HepG2 (cell line): ENCODE measurements at regions not wholly inside any gene's neighbourhood (a gene's known extent, or its start where the extent isn't known, plus 50 kb on each side); places are given as distances from the start of the nearest gene placed in this dataset.

Experiments
- ATAC-seq: fragments of 200-7000 bp; cut with Tn5 transposase; 3 replicates; pipeline ENCODE4 v1.9.1; 2020; ENCODE audit warnings: mild to moderate bottlenecking, moderate library complexity
- BruUV-seq: library from RNA; stranded (reverse); fragments of 400-500 nt; replicated peaks from 2 replicates; lab custom pipeline; 2021; lab: Mats Ljungman, UMichigan
- CTCF ChIA-PET: fragments of 300-600 bp; formaldehyde crosslinking; extraction: SDS; loops from one replicate; lab custom pipeline; 2021; ENCODE audit warnings: low total read pairs, inconsistent platforms, low intra/inter-chr PET ratio; lab: Yijun Ruan, JAX
- POLR2A ChIA-PET: fragments of 350-600 bp; sonication (Branson Sonifier 250); formaldehyde crosslinking; loops from one replicate; lab custom pipeline; 2020; ENCODE audit warnings: antibody characterized with exemption, inconsistent platforms; lab: Yijun Ruan, JAX
- DNase-seq: peaks from one replicate; pipeline ENCODE4 v3.0.0-alpha.2; 2015; ENCODE audit warnings: low spot score
- FAIRE-seq: peaks from 3 replicates; lab custom pipeline; 2011; peaks lifted over from hg19 to GRCh38; lab: Jason Lieb, UNC
- H2AFZ ChIP-seq: one replicate; pipeline ENCODE4 v1.6.1; 2011; ENCODE audit warnings: low read length, inconsistent platforms
- H3K27ac ChIP-seq: fragments of 300-600 bp; 3 replicates; pipeline ENCODE4 v1.8.0; 2011; ENCODE audit warnings: mixed run types, mild to moderate bottlenecking, mixed read lengths, low read length, inconsistent platforms; ENCODE audit not compliant: insufficient read depth; ENCODE audit errors: extremely low read length
- H3K27me3 ChIP-seq, 2 experiments: fragments of 200-600 bp in 1 of 2; 2 replicates in 1 of 2; 3 replicates in 1 of 2; pipeline versions ENCODE4 v1.6.0 to v1.8.0; 2011; ENCODE audit warnings: low read length in 2 of 2, mild to moderate bottlenecking in 2 of 2, moderate library complexity in 2 of 2, inconsistent platforms in 1 of 2; ENCODE audit not compliant: insufficient read depth in 2 of 2, control insufficient read depth in 1 of 2
- H3K36me3 ChIP-seq, 2 experiments: fragments of 200-600 bp in 1 of 2; replicated peaks in 1 of 2; 2 replicates in 1 of 2; 3 replicates in 1 of 2; pipeline versions ENCODE4 v1.5.1 to v1.8.0; 2011; ENCODE audit warnings: low read length in 2 of 2, inconsistent platforms in 1 of 2; ENCODE audit not compliant: insufficient read depth in 2 of 2, control insufficient read depth in 1 of 2
- H3K4me1 ChIP-seq: 2 replicates; pipeline ENCODE4 v1.5.1; 2012; ENCODE audit warnings: low read length, inconsistent platforms; ENCODE audit not compliant: insufficient read depth
- H3K4me2 ChIP-seq: 2 replicates; pipeline ENCODE4 v1.6.0; 2011; ENCODE audit warnings: low read depth, low read length, inconsistent platforms
- H3K4me3 ChIP-seq, 3 experiments: fragments of 200-600 bp in 1 of 3; sonication (generic), shearing (Covaris generic) in 1 of 3; replicated peaks in 1 of 3; 2 replicates each; pipeline ENCODE4 v1.5.1; 2011 to 2016; ENCODE audit warnings: low read length in 3 of 3, inconsistent platforms in 2 of 3, low read depth in 2 of 3, mild to moderate bottlenecking in 2 of 3, control low read depth in 1 of 3, mixed read lengths in 1 of 3; ENCODE audit not compliant: insufficient read depth in 1 of 3
- H3K79me2 ChIP-seq: one replicate; pipeline ENCODE4 v1.6.1; 2011; ENCODE audit warnings: low read length, inconsistent platforms; ENCODE audit not compliant: insufficient read depth
- H3K9ac ChIP-seq: 2 replicates; pipeline ENCODE4 v1.6.0; 2011; ENCODE audit warnings: mild to moderate bottlenecking, low read depth, low read length, inconsistent platforms; ENCODE audit not compliant: insufficient read depth
- H3K9me3 ChIP-seq: 2 replicates; pipeline ENCODE4 v1.5.1; 2012; ENCODE audit warnings: mild to moderate bottlenecking, low read length
- H4K20me1 ChIP-seq: 2 replicates; pipeline ENCODE4 v1.6.0; 2011; ENCODE audit warnings: inconsistent platforms, mild to moderate bottlenecking, low read length, moderate library complexity; ENCODE audit not compliant: insufficient read depth
- CBX1 ChIP-seq: IDR thresholded peaks from one replicate; pipeline ENCODE4 v1.6.1; 2016; ENCODE audit warnings: antibody characterized with exemption, low read depth
- DMAP1 ChIP-seq: IDR thresholded peaks from 2 replicates; pipeline ENCODE4 v1.6.1; 2016
- E2F2 ChIP-seq: sonication (generic); formaldehyde crosslinking; IDR thresholded peaks from 2 replicates; pipeline ENCODE4 v1.4.0; 2020; ENCODE audit warnings: missing genetic modification reagents, borderline replicate concordance
- EEA1 ChIP-seq: sonication (generic); formaldehyde crosslinking; IDR thresholded peaks from 2 replicates; pipeline ENCODE4 v1.5.1; 2020; ENCODE audit warnings: mild to moderate bottlenecking, missing genetic modification reagents, borderline replicate concordance
- IKZF5 ChIP-seq: IDR thresholded peaks from 2 replicates; pipeline ENCODE4 v1.6.1; 2018; ENCODE audit warnings: missing genetic modification reagents, mild to moderate bottlenecking, missing compliant biosample characterization
- NR2C2 ChIP-seq: sonication (generic); formaldehyde crosslinking; IDR thresholded peaks from 2 replicates; pipeline ENCODE4 v1.4.0; 2020; ENCODE audit warnings: missing genetic modification reagents, mild to moderate bottlenecking, moderate library complexity, borderline replicate concordance
- PTBP1 ChIP-seq: fragments of 200-400 bp; formaldehyde crosslinking; IDR thresholded peaks from 2 replicates; pipeline ENCODE4 v1.6.1; 2018; ENCODE audit warnings: low read length, low read depth; ENCODE audit not compliant: poor library complexity, severe bottlenecking
- SMC3 ChIP-seq: IDR thresholded peaks from 2 replicates; pipeline ENCODE4 v1.6.1; 2011; ENCODE audit warnings: low read length, improper control_type of control experiment
- SOX6 ChIP-seq, 2 experiments: fragments of 450-650 bp in 1 of 2; sonication (generic) in 1 of 2; formaldehyde crosslinking in 1 of 2; IDR thresholded peaks; 2 replicates each; pipeline versions ENCODE4 v1.4.0 to v1.6.1; 2017 to 2020; ENCODE audit warnings: antibody characterized with exemption in 1 of 2, mild to moderate bottlenecking in 1 of 2, missing genetic modification reagents in 1 of 2
- SP5 ChIP-seq: IDR thresholded peaks from 2 replicates; pipeline ENCODE4 v1.6.1; 2016; ENCODE audit warnings: low read depth, borderline replicate concordance
- TRIM22 ChIP-seq: fragments of 450-650 bp; IDR thresholded peaks from 2 replicates; pipeline ENCODE4 v1.6.1; 2017
- ZBTB38 ChIP-seq: sonication (generic); formaldehyde crosslinking; IDR thresholded peaks from 2 replicates; pipeline ENCODE4 v1.5.1; 2020; ENCODE audit warnings: mild to moderate bottlenecking, missing genetic modification reagents
- ZEB1 ChIP-seq: IDR thresholded peaks from 2 replicates; pipeline ENCODE4 v1.6.1; 2012; ENCODE audit warnings: mild to moderate bottlenecking, low read depth, inconsistent platforms; ENCODE audit not compliant: insufficient replicate concordance
- ZKSCAN8 ChIP-seq: IDR thresholded peaks from 2 replicates; pipeline ENCODE4 v1.6.1; 2016; ENCODE audit warnings: borderline replicate concordance, missing genetic modification reagents, missing compliant biosample characterization
- ZNF260 ChIP-seq: sonication (generic); formaldehyde crosslinking; IDR thresholded peaks from 2 replicates; pipeline ENCODE4 v1.4.0; 2020; ENCODE audit warnings: missing genetic modification reagents, low read depth, mild to moderate bottlenecking, borderline replicate concordance
- ZNF331 ChIP-seq: sonication (generic); formaldehyde crosslinking; IDR thresholded peaks from 2 replicates; pipeline ENCODE4 v1.4.0; 2020; ENCODE audit warnings: missing genetic modification reagents
- ZNF335 ChIP-seq: sonication (generic); formaldehyde crosslinking; IDR thresholded peaks from 2 replicates; pipeline ENCODE4 v1.4.0; 2020; ENCODE audit warnings: missing genetic modification reagents
- ZNF337 ChIP-seq: sonication (generic); formaldehyde crosslinking; IDR thresholded peaks from 2 replicates; pipeline ENCODE4 v1.5.1; 2020; ENCODE audit warnings: missing genetic modification reagents, low read depth, mild to moderate bottlenecking, borderline replicate concordance
- ZNF484 ChIP-seq: sonication (generic); formaldehyde crosslinking; IDR thresholded peaks from 2 replicates; pipeline ENCODE4 v1.5.1; 2020; ENCODE audit warnings: mild to moderate bottlenecking, low read depth, missing genetic modification reagents, borderline replicate concordance
- ZNF567 ChIP-seq: sonication (generic); formaldehyde crosslinking; IDR thresholded peaks from 2 replicates; pipeline ENCODE4 v1.8.1; 2023; ENCODE audit warnings: mild to moderate bottlenecking, missing genetic modification reagents, borderline replicate concordance
- ZNF619 ChIP-seq: sonication (generic); formaldehyde crosslinking; IDR thresholded peaks from 2 replicates; pipeline ENCODE4 v1.4.0; 2020; ENCODE audit warnings: mild to moderate bottlenecking, missing genetic modification reagents
- WGBS: methylation state at CpG from one replicate; pipeline ENCODE4 v1.1.6; 2017; ENCODE audit warnings: low lambda C conversion rate; 5-methylcytosine and 5-hydroxymethylcytosine counted together
- in situ Hi-C: cut with HindIII; loops from 2 replicates; pipeline ENCODE4 v1.10.0; 2017; ENCODE audit warnings: low pct_unique_long_range_greater_than_20kb; ENCODE audit not compliant: extremely low pct_ligation_motif_present
- intact Hi-C: fragments of 100-400 bp; cut with micrococcal nuclease; formaldehyde crosslinking; loops from one replicate; pipeline ENCODE4 v1.10.0; 2022; ENCODE audit not compliant: unreplicated experiment

DNA sequence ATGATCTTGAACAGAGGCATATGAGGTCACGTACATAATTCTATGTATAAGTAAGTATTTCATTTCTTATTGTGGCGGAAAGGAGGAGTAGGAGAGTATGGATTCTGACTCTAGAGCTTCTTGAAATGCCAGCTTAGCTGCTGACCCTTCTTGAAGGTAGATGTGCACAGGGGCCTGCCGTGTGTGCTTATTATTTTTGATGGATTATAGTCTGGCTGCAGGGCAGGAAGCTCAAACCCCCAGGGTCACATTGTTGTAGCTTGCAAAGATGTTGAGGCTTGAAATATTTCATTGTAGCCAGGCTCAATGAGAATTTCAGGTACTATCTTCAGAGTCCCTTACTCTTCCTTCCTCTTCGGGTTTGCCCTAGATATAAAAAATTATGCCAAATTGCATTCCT lies 418.8 kb downstream of the OLFM4 start (continued):
- TF ChIP-seq CBX1 = no peak
- no peak for TF ChIP-seq ZNF337 (CRISPR knock-in tag)
- TF ChIP-seq EEA1 = no peak
- TF ChIP-seq DMAP1 (CRISPR knock-in tag) = no peak
- no peak for TF ChIP-seq SMC3
- no peak for TF ChIP-seq ZBTB38 (CRISPR knock-in tag)
- TF ChIP-seq ZNF484 (CRISPR knock-in tag) = no peak

DNA sequence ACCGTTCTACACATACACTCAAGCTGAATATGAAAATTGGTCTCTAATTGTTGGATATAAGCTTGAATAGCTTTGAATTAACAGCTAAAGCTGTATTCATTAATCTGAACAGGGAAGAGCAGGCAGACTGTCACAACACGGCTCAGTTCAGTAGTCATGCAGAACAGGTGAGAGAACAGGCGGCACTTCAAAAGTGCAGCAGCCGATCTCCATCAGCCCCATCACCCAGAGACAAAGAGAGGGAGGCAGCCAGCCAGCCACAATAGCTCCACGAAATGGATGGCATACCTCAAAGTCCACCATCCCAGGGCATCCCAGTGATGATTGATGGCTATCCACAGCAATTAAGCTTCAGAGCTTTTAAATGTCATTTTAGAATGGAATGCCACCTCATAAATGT lies 419.2 kb downstream of the OLFM4 start:
- WGBS = 7% methylated on average over 3 of the region's 5 CpGs
- Histone ChIP-seq H3K9me3 (peaks cover 77% of the 10 kb centered on the region), H3K4me2 (no peak overlapping the region), H2AFZ (no peak overlapping the region), H4K20me1 (no peaks in the 10 kb centered on the region), H3K9ac (no peak overlapping the region), H3K36me3 (no peaks in the 10 kb centered on the region), H3K79me2 (no peaks in the 10 kb centered on the region), H3K27me3 (no peaks in the 10 kb centered on the region), H3K4me3 (no peak overlapping the region), H3K27ac (no peak overlapping the region), H3K4me1 (no peaks in the 10 kb centered on the region)
- ATAC-seq = no peak
- POLR2A ChIA-PET = no interaction called here
- DNase-seq = no peak
- FAIRE-seq = no peak
- CTCF ChIA-PET = no interaction called here
- intact Hi-C loops = no loop called here
- no TSS peak for BruUV-seq
- in situ Hi-C loops = no loop called here
- TF ChIP-seq SP5 = no peak
- no peak for TF ChIP-seq PTBP1
- TF ChIP-seq ZEB1 = no peak
- TF ChIP-seq E2F2 (CRISPR knock-in tag) = no peak
- no peak for TF ChIP-seq ZKSCAN8 (CRISPR knock-in tag)
- no peak for TF ChIP-seq ZNF260 (CRISPR knock-in tag)
- TF ChIP-seq ZNF335 (CRISPR knock-in tag) = no peak
- TF ChIP-seq NR2C2 (CRISPR knock-in tag) = no peak
- TF ChIP-seq SOX6 (IDR thresholded peaks at IDR 0.05) = no peak
- no peak for TF ChIP-seq SOX6 (CRISPR knock-in tag; IDR thresholded peaks at IDR 0.05)
- TF ChIP-seq TRIM22 = no peak
- TF ChIP-seq IKZF5 = no peak
- TF ChIP-seq ZNF331 (CRISPR knock-in tag) = no peak
- no peak for TF ChIP-seq ZNF567 (CRISPR knock-in tag)
- no peak for TF ChIP-seq ZNF619 (CRISPR knock-in tag)
